ENCODE measurements at regions not wholly inside any gene's neighbourhood (a gene's known extent, or its start where the extent isn't known, plus 50 kb on each side); places are given as distances from the start of the nearest gene placed in this dataset.

GRCh38 chr2:143949121-143949848 lies 570.6 kb downstream of the ZEB2 start:
- TF ChIP-seq POLR2A (IDR thresholded peaks at IDR 0.05; ENCODE audit: low read length) (no peak), GATA1 (IDR thresholded peaks at IDR 0.05; ENCODE audit: low read depth, low read length) (no peak)

Data from erythroblast (primary cell).